Immature natural killer cell (primary cell): ENCODE measurements at regions not wholly inside any gene's neighbourhood (a gene's known extent, or its start where the extent isn't known, plus 50 kb on each side); places are given as distances from the start of the nearest gene placed in this dataset.
"Not testable (repeated sequence)": the region's sequence is repeated elsewhere in the genome, so short reads cannot be mapped to it uniquely, and the experiment has no call there.

Experiments used
- DNase-seq, 3 donors: peaks; one replicate each; pipeline ENCODE4 v3.0.0; 2022; ENCODE audit warnings: mixed read lengths in 1 of 3
- H3K27ac Mint-ChIP-seq, 6 donors: one replicate each; pipeline ENCODE4 v1.8.0; 2020; ENCODE audit warnings: mixed read lengths in 6 of 6, mild to moderate bottlenecking in 5 of 6, inconsistent platforms in 4 of 6, moderate library complexity in 3 of 6
- H3K27me3 Mint-ChIP-seq, 3 donors: one replicate each; pipeline ENCODE4 v1.8.0; 2020 to 2021; ENCODE audit warnings: low read depth in 3 of 3, mild to moderate bottlenecking in 3 of 3, mixed read lengths in 3 of 3, moderate library complexity in 3 of 3, inconsistent platforms in 1 of 3
- H3K36me3 Mint-ChIP-seq, 3 donors: one replicate each; pipeline ENCODE4 v1.8.0; 2020; ENCODE audit warnings: mixed read lengths in 3 of 3, inconsistent platforms in 2 of 3, mild to moderate bottlenecking in 2 of 3
- H3K4me1 Mint-ChIP-seq, 2 donors: one replicate each; pipeline ENCODE4 v1.8.0; 2020; ENCODE audit warnings: inconsistent platforms in 2 of 2, mild to moderate bottlenecking in 2 of 2, mixed read lengths in 2 of 2, moderate library complexity in 1 of 2
- H3K4me3 Mint-ChIP-seq, 5 donors: one replicate each; pipeline ENCODE4 v1.8.0; 2020; ENCODE audit warnings: mild to moderate bottlenecking in 5 of 5, mixed read lengths in 5 of 5, inconsistent platforms in 3 of 5, moderate library complexity in 3 of 5
- H3K9me3 Mint-ChIP-seq, 6 donors: one replicate each; pipeline ENCODE4 v1.8.0; 2020; ENCODE audit warnings: mild to moderate bottlenecking in 6 of 6, mixed read lengths in 6 of 6, inconsistent platforms in 4 of 6, moderate library complexity in 3 of 6

DNA sequence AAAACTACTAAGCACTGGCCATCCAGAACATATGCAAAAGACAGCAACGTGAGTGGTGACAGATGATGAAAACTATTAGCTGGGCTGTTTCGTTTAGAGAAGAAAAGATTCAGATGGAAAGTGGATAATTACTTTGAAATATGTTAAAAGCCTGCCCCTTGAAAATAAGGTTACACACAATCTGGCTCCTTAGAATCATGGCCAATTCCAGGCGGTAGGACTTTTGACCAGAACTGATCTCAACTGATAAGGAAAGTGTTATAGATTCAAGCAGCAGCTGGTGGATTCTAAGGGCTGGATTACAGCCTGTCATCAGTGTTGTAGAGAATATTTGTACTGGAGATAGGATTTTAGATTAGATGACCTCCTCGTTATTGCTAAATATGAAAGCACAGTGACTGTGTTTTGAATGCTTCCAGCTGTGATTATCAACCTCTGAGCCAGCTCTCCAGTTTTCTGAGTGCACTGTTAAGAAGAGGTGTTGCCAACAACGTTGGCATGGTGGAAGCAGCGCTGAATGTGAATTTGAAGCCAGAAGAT, 75.1 kb downstream of the KBTBD2 start:
- H3K36me3 Mint-ChIP-seq, H3K27me3 Mint-ChIP-seq, H3K27ac Mint-ChIP-seq, H3K4me1 Mint-ChIP-seq, H3K9me3 Mint-ChIP-seq, H3K4me3 Mint-ChIP-seq, DNase-seq: not testable (repeated sequence)

DNA sequence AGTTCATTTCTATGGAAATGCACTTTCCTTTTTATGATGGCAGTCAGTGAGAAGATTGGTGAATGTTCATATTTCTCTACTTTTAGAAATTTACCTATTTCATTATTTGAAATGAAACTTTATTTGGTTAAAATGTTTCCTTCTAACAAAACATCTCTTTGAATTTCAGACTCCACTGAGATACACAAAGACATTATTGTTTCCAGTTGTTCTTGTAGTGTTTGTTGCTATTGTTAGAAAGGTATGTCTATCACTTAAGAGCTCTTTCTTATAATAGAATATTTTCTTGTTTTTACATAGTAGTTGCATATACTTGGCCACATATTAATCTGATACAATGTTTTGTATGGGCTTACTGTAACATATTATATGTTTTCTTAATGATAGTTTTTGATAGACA, 76.8 kb downstream of the KBTBD2 start:
- not testable (repeated sequence) for DNase-seq, H3K27ac Mint-ChIP-seq, H3K4me1 Mint-ChIP-seq, H3K9me3 Mint-ChIP-seq, H3K4me3 Mint-ChIP-seq, H3K27me3 Mint-ChIP-seq, H3K36me3 Mint-ChIP-seq

DNA sequence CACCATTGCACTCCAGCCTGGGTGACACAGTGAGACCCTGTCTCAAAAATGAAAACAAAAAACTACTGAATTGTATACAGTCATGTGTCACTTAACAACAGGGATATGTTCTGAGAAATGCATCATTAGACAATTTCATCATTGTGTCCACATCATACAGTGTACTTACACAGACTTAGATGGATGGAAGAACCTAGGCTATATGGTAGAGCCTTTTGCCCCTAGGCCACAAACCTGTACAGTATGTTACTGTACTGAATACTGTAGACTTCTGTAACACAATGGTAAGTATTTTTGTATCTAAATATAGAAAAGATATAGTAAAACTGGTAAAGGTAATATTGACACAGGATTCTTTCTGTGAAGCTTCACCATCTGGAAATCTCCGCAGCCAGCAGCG, 81.7 kb downstream of the KBTBD2 start:
- Mint-ChIP-seq H3K9me3 (no peaks in the 10 kb centered on the region), H3K36me3 (no peaks in the 10 kb centered on the region), H3K4me1 (no peaks in the 10 kb centered on the region), H3K4me3 (no peak overlapping the region), H3K27me3 (peaks cover 0 to 4% (median 0%) of the 10 kb centered on the region in 3 donors), H3K27ac (no peak overlapping the region)
- no peak for DNase-seq

DNA sequence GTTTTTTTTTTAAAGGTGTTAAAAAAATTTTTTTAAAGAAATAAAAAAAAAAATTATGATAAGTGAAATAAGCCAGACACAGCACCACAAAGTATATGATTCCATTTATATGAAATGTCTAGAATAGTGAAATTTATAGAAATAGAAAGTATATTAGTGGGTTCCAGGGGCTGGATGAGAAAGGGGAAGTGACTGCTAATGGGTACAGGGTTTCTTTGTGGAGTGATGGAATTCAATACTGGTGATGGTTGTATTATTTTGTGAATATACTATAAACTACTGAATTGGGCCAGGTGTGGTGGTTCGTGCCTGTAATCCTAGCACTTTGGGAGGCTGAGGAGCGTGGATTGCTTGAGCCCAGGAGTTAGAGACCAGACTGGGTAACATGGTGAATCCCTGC, 82.2 kb downstream of the KBTBD2 start:
- Mint-ChIP-seq H3K27me3 (peaks cover 0 to 4% (median 0%) of the 10 kb centered on the region in 3 donors), H3K9me3 (no peaks in the 10 kb centered on the region), H3K27ac (no peak overlapping the region), H3K4me3 (no peak overlapping the region), H3K4me1 (no peaks in the 10 kb centered on the region), H3K36me3 (no peaks in the 10 kb centered on the region)
- DNase-seq = no peak

DNA sequence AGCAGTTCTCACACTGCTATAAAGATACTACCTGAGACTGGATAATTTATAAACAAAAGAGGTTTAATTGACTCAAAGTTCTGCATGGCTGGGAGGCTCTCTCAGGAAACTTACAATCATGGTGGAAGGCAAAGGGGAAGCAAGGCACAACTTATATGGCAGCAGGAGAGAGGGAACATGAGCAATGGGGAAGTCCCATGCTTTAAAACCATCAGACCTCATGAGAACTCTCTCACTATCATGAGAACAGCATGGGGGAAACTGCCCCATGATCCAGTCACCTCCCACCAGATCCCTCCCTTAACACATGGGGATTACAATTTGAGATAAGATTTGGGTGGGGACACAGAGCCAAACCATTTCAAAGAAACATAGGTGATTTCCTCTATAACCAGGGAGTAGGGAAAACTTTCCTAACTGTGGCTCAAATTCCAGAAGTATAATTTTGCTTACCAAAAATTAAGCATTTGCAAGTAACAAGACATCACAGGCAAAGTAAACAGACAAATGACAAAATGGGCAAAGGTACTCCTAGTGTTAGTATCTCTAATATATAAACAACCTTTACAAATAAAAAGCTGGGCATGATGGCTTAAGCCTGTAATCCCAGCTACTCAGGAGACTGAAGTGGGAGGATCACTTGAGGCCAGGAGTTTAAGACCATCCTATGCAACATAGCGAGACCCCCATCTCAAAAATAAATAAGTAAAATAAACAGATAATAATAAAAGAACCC, 88.0 kb downstream of the KBTBD2 start:
- DNase-seq = no peak
- H3K27ac Mint-ChIP-seq = no peak overlapping the region
- H3K4me1 Mint-ChIP-seq = no peaks in the 10 kb centered on the region
- H3K4me3 Mint-ChIP-seq = no peak overlapping the region
- no peaks in the 10 kb centered on the region for H3K27me3 Mint-ChIP-seq
- H3K9me3 Mint-ChIP-seq = peaks cover 0 to 5% (median 0%) of the 10 kb centered on the region in 6 donors
- H3K36me3 Mint-ChIP-seq = no peaks in the 10 kb centered on the region

DNA sequence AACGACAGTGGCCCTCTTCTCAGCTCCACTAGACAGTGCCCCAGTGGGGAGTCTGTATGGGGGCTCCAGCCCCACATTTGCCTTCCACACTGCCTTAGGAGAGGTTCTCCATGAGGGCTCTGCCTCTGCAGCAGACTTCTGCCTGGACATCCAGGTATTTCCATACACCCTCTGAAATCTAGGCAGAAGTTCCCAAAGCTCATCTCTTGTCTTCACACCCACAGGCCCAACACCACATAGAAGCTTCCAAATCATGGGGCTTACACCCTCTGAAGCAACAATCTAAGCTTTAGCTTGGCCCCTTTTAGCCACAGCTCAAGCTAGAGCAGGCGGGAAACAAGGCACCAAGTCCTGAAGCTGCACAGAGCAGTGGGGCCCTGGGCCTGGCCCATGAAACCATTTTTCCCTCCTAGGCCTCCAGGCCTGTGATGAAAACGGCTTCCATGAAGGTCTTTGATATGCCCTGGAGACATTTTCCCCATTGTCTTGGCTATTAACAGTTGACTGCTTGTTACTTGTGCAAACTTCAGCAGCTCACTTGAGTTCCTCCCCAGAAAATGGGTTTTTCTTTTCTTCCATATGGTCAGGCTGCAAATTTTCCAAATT, 89.2 kb downstream of the KBTBD2 start:
- no peak overlapping the region for H3K27ac Mint-ChIP-seq
- H3K4me1 Mint-ChIP-seq = no peaks in the 10 kb centered on the region
- no peak overlapping the region for H3K4me3 Mint-ChIP-seq
- H3K9me3 Mint-ChIP-seq = peaks cover 0 to 5% (median 0%) of the 10 kb centered on the region in 6 donors
- H3K27me3 Mint-ChIP-seq = peaks cover 0 to 4% (median 2%) of the 10 kb centered on the region in 3 donors
- H3K36me3 Mint-ChIP-seq = no peaks in the 10 kb centered on the region
- DNase-seq = no peak

DNA sequence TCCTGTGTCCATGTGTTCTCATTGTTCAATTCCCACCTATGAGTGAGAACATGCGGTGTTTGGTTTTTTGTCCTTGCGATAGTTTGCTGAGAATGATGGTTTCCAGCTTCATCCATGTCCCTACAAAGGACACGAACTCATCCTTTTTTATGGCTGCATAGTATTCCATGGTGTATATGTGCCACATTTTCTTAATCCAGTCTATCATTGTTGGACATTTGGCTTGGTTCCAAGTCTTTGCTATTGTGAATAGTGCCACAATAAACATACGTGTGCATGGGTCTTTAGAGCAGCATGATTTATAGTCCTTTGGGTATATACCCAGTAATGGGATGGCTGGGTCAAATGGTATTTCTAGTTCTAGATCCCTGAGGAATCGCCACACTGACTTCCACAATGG, 98.5 kb downstream of the KBTBD2 start:
- H3K36me3 Mint-ChIP-seq, H3K27ac Mint-ChIP-seq, DNase-seq, H3K9me3 Mint-ChIP-seq, H3K27me3 Mint-ChIP-seq, H3K4me1 Mint-ChIP-seq, H3K4me3 Mint-ChIP-seq: not testable (repeated sequence)

DNA sequence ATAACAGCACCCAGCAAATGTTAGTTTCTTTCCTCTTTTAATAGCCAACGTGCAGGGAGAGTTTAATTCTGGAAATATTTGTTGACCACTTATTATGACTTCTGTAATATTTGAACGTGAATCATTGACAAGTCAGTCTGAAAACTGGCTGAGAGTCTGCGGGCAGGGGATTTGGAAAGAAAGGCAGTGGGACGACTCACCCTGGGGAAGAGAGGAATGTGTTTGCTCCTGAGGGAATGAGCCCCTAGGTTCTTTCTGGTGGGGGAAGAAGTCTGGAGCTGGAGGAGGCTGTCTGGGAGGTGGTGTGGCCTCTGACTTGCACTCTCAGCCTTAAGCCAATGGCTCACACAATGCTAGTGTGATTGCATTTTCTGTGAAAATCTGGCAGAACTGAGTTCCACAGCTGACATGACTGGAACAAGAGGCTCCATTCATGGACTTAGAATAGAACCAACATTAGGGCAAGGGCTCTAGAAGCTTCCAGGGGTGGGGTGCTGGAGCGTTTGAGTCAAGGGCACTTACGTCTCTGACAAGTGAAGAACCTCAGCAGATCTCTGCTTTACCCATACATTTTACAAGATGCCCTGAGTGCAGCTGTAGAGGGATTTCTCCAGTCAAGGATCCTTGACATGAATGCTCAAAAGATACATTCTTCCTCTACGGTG, 100.7 kb downstream of the KBTBD2 start:
- H3K4me1 Mint-ChIP-seq, H3K27me3 Mint-ChIP-seq, H3K36me3 Mint-ChIP-seq, H3K27ac Mint-ChIP-seq, H3K4me3 Mint-ChIP-seq, H3K9me3 Mint-ChIP-seq, DNase-seq: not testable (repeated sequence)

DNA sequence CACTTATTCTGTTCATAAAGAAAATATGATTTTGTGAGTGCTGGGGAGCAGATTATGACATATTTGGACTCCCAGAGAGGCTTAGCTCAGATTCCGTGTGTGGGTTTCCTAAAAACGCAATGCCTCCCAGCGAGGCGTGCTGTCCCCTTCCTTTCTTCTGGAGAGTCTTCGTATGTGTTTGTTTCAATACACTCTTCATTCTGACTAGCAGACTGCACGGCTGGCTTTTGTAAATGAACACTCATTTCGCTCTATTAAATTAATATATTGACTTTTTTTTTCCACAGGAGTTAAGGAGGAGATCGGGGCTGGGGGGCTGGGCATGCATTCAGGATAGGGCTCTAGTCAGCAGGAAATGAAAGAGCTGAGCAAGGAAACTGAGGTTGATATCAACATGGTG, 102.3 kb downstream of the KBTBD2 start:
- DNase-seq, H3K4me3 Mint-ChIP-seq, H3K9me3 Mint-ChIP-seq, H3K4me1 Mint-ChIP-seq, H3K36me3 Mint-ChIP-seq, H3K27me3 Mint-ChIP-seq, H3K27ac Mint-ChIP-seq: not testable (repeated sequence)

DNA sequence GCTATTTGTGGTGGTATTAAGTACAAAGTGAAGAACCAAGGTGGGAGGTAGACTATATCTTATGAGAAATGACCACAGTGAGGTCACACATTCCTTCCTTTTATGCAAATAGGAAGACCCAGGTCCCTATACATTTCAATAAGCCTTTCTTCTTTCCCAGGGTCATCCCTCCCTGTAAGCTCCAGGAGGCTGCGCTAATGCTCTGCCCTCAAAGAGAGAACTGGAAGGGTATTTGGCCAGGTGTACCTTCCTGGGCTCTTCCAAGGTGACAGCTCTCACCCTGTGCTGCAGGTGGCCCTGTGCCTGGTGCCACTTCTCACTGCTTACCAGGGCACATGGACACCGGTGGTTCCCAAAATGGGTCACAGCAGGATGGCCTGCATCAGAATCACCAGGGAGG, 103.4 kb downstream of the KBTBD2 start:
- not testable (repeated sequence) for H3K27me3 Mint-ChIP-seq, H3K36me3 Mint-ChIP-seq, H3K9me3 Mint-ChIP-seq, DNase-seq, H3K27ac Mint-ChIP-seq, H3K4me3 Mint-ChIP-seq, H3K4me1 Mint-ChIP-seq

DNA sequence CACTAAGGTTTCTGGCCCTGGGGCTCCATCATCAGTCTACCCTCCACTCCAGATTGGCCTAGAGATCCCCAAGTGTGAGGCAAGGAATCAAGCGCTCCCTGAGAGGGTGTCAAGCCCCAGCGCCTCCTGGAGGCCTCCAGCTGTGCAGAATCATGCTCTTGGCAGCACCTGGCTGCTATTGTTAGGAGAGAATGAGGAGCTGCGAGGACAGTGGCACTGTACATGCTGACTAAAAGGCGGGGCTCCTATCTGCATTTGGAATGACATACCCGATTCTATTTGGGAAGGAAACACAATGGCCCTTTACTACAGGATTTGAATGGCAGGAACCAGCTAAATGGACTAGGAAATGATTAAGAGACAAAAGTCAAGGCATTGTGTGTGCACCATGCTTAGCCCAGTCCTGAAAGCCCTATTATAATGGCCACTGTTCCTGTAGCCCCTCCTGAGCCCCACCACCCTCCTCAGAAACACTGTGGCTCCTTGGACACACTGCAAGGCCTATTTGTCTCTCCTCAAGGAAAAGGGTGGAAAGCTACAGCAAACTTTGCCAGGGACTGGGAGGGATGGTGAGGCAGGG, 106.1 kb downstream of the KBTBD2 start:
- H3K4me3 Mint-ChIP-seq, H3K36me3 Mint-ChIP-seq, H3K4me1 Mint-ChIP-seq, DNase-seq, H3K27me3 Mint-ChIP-seq, H3K27ac Mint-ChIP-seq, H3K9me3 Mint-ChIP-seq: not testable (repeated sequence)

DNA sequence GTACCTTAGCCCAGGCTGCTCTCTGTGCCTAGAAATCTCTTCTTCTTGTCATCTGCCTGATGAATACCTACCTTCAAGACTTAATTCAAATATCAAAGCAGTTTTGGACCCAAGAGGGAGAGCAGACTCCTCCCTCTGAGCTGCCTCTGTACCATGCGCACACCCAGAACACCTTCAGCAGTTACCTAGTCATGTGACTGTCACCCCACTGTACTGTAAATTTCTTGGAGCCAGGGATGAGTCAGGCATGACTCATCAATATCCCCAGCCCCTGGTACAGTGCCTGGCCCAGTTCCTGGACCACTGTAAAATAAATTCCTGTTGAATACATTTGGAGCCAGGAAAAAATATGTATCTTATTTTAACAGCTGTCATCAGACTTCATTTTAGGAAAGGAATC, 111.7 kb downstream of the KBTBD2 start:
- H3K9me3 Mint-ChIP-seq, DNase-seq, H3K36me3 Mint-ChIP-seq, H3K27ac Mint-ChIP-seq, H3K4me1 Mint-ChIP-seq, H3K27me3 Mint-ChIP-seq, H3K4me3 Mint-ChIP-seq: not testable (repeated sequence)

DNA sequence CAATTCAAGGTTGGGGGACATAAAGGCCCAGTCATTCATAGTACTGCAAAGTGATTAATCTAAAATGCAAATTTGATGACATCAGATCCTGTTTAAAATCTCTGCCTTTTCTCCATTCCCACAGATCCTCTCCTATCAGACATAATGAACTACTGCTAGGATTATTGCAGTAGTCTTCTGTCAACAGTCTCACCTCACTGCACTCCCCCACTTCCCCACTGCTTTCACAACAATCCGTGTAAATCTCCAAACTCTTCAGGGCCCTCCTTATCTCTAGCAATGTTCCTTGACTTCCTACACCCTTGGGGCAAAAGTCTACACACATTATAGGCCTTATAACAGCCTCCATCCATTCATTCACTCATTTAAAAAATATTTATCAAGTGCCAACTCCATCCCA, 112.4 kb downstream of the KBTBD2 start:
- Mint-ChIP-seq H3K4me3 (no peak overlapping the region), H3K9me3 (no peaks in the 10 kb centered on the region), H3K27ac (no peak overlapping the region), H3K36me3 (peaks cover 0 to 3% (median 0%) of the 10 kb centered on the region in 3 donors), H3K4me1 (no peaks in the 10 kb centered on the region), H3K27me3 (peaks cover 0 to 2% (median 0%) of the 10 kb centered on the region in 3 donors)
- DNase-seq = no peak

DNA sequence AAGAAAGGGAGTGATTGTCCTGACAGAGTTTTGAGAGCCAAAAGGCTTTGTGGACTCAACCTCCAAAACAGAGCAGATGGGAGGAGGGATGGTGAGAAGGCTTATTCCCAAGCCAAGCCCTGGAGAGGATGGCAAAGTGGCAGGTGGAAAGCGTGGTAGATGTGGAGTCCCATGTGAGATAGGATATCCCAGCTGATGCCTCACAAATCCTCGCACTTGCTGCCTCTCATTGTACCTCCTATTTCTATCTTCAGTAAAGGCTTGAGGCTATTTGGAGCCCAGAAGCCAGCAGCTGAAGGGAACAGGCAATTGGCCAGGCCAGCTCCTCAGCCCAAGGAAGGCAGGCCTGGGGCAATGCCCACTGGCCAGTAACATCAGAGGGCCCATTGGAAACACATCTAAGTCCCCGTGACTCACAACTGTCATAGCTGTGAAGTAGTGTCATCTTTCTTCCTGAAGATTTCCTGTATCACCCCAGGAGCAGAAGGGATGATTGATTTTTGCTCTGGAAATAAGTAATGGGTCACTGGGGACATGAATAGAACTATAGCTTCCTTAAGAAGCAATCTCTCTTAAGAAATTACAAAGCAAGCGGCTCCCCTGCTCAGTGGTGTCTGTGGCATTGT, 114.4 kb downstream of the KBTBD2 start:
- not testable (repeated sequence) for H3K36me3 Mint-ChIP-seq, H3K9me3 Mint-ChIP-seq, H3K4me3 Mint-ChIP-seq, H3K27me3 Mint-ChIP-seq, H3K27ac Mint-ChIP-seq, DNase-seq, H3K4me1 Mint-ChIP-seq
